A673 (cell line): ENCODE measurements at regions not wholly inside any gene's neighbourhood (a gene's known extent, or its start where the extent isn't known, plus 50 kb on each side); places are given as distances from the start of the nearest gene placed in this dataset.

Experiments used
- BruUV-seq: library from RNA; stranded (reverse); fragments of 400-500 nt; replicated peaks from 2 replicates; lab custom pipeline; 2021; lab: Mats Ljungman, UMichigan
- CTCF ChIA-PET: fragments of 300-600 bp; sonication (Branson Sonifier 250); formaldehyde crosslinking; loops from one replicate; lab custom pipeline; 2022; ENCODE audit warnings: antibody characterized with exemption; lab: Charles Lee
- POLR2A ChIA-PET: fragments of 300-600 bp; sonication (Branson Sonifier 250); formaldehyde crosslinking; loops from one replicate; lab custom pipeline; 2022; ENCODE audit warnings: antibody characterized with exemption; ENCODE audit not compliant: low non-redundant PET; lab: Charles Lee
- DNase-seq: peaks from one replicate; pipeline ENCODE4 v3.0.0-alpha.2; 2015; ENCODE audit warnings: low spot score
- H3K27ac ChIP-seq: fragments of 200-600 bp; sonication (generic); 2 replicates; pipeline ENCODE4 v1.5.1; 2016; ENCODE audit warnings: mixed run types, low read depth, mild to moderate bottlenecking, mixed read lengths, antibody characterized with exemption, low read length; ENCODE audit not compliant: poor library complexity, severe bottlenecking
- H3K27me3 ChIP-seq: fragments of 200-600 bp; sonication (generic); replicated peaks from 2 replicates; pipeline ENCODE4 v1.6.1; 2017; ENCODE audit warnings: mixed run types, low read depth, mild to moderate bottlenecking, mixed read lengths, antibody characterized with exemption, low read length; ENCODE audit not compliant: insufficient read depth, poor library complexity
- H3K36me3 ChIP-seq: fragments of 200-600 bp; sonication (generic); 2 replicates; pipeline ENCODE4 v1.6.1; 2016; ENCODE audit warnings: mixed run types, mild to moderate bottlenecking, mixed read lengths, antibody characterized with exemption, low read length; ENCODE audit not compliant: insufficient read depth, poor library complexity, severe bottlenecking
- H3K4me1 ChIP-seq: fragments of 200-600 bp; sonication (generic); 2 replicates; pipeline ENCODE4 v1.6.1; 2017; ENCODE audit warnings: mixed run types, mild to moderate bottlenecking, mixed read lengths, antibody characterized with exemption, low read length; ENCODE audit not compliant: insufficient read depth, poor library complexity, severe bottlenecking
- H3K4me3 ChIP-seq: fragments of 200-600 bp; sonication (generic); 2 replicates; pipeline ENCODE4 v1.5.1; 2016; ENCODE audit warnings: low read depth, mixed run types, mild to moderate bottlenecking, mixed read lengths, low read length; ENCODE audit not compliant: poor library complexity, severe bottlenecking
- H3K9me3 ChIP-seq: fragments of 200-600 bp; sonication (generic); 2 replicates; pipeline ENCODE4 v1.6.1; 2016; ENCODE audit warnings: mixed run types, low read depth, mild to moderate bottlenecking, mixed read lengths, antibody characterized with exemption, low read length; ENCODE audit not compliant: poor library complexity, severe bottlenecking
- EZH2 ChIP-seq: fragments of 200-600 bp; sonication (generic); IDR thresholded peaks from 2 replicates; pipeline ENCODE4 v1.6.1; 2017; ENCODE audit warnings: borderline replicate concordance, low read depth, mild to moderate bottlenecking, mixed read lengths, antibody characterized with exemption, low read length; ENCODE audit not compliant: poor library complexity, severe bottlenecking
- intact Hi-C: fragments of 100-400 bp; cut with micrococcal nuclease; formaldehyde crosslinking; loops from one replicate; pipeline ENCODE4 v1.10.0; 2022; ENCODE audit not compliant: unreplicated experiment
- TF ChIP-seq, protein P1 (sequence below): fragments of 300-800, 200-600 bp; sonication (generic); conservative IDR thresholded peaks from 2 replicates; pipeline ENCODE4 v1.5.1; 2017; ENCODE audit warnings: low read depth, mild to moderate bottlenecking, antibody characterized with exemption, low read length, moderate library complexity, mixed read lengths

GRCh38 chr16:13331918-13332317, 430.5 kb downstream of the SHISA9 start:
- H3K27me3 ChIP-seq: no peaks in the 10 kb centered on the region
- no peaks in the 10 kb centered on the region for H3K36me3 ChIP-seq
- H3K4me1 ChIP-seq: no peaks in the 10 kb centered on the region
- no peak for TF ChIP-seq EZH2
- TF ChIP-seq, protein P1, sequence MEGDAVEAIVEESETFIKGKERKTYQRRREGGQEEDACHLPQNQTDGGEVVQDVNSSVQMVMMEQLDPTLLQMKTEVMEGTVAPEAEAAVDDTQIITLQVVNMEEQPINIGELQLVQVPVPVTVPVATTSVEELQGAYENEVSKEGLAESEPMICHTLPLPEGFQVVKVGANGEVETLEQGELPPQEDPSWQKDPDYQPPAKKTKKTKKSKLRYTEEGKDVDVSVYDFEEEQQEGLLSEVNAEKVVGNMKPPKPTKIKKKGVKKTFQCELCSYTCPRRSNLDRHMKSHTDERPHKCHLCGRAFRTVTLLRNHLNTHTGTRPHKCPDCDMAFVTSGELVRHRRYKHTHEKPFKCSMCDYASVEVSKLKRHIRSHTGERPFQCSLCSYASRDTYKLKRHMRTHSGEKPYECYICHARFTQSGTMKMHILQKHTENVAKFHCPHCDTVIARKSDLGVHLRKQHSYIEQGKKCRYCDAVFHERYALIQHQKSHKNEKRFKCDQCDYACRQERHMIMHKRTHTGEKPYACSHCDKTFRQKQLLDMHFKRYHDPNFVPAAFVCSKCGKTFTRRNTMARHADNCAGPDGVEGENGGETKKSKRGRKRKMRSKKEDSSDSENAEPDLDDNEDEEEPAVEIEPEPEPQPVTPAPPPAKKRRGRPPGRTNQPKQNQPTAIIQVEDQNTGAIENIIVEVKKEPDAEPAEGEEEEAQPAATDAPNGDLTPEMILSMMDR: no peak
- peaks cover 16% of the 10 kb centered on the region for H3K9me3 ChIP-seq
- CTCF ChIA-PET: no interaction called here
- intact Hi-C loops: no loop called here
- DNase-seq: no peak
- POLR2A ChIA-PET: no interaction called here
- no peak overlapping the region for H3K4me3 ChIP-seq
- no peak overlapping the region for H3K27ac ChIP-seq
- BruUV-seq: no TSS peak

GRCh38 chr16:13332713-13333255, 431.4 kb downstream of the SHISA9 start:
- no peak overlapping the region for H3K4me3 ChIP-seq
- no peak for DNase-seq
- no peaks in the 10 kb centered on the region for H3K36me3 ChIP-seq
- no peaks in the 10 kb centered on the region for H3K4me1 ChIP-seq
- ChIA-PET POLR2A (no interaction called here), CTCF (no interaction called here)
- peaks cover 16% of the 10 kb centered on the region for H3K9me3 ChIP-seq
- no peak for TF ChIP-seq EZH2
- TF ChIP-seq, protein P1: no peak
- intact Hi-C loops: no loop called here
- no peaks in the 10 kb centered on the region for H3K27me3 ChIP-seq
- no TSS peak for BruUV-seq
- no peak overlapping the region for H3K27ac ChIP-seq

DNA sequence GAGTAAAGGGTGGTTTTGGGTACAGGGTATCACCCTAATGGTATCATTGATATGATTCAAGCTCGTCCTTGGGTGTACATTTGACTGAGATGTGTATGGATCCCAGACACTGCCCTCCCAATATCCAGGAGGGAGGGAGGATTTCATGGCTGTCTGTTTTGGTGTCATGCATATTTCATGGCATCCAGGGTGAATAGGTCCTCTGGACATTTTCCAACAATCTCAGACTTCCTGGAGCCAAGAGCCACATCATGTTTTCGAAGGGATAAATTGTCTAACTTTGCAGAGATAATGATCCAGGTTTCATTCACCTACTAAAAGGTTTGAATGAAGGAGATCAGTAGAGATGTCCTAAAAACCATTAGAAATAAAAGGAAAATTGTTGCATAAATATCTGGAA, 431.9 kb downstream of the SHISA9 start:
- H3K9me3 ChIP-seq: peaks cover 16% of the 10 kb centered on the region
- TF ChIP-seq, protein P1: no peak
- TF ChIP-seq EZH2: no peak
- no TSS peak for BruUV-seq
- POLR2A ChIA-PET: no interaction called here
- no peak overlapping the region for H3K27ac ChIP-seq
- H3K4me1 ChIP-seq: no peaks in the 10 kb centered on the region
- no peak overlapping the region for H3K4me3 ChIP-seq
- H3K36me3 ChIP-seq: no peaks in the 10 kb centered on the region
- intact Hi-C loops: no loop called here
- CTCF ChIA-PET: no interaction called here
- DNase-seq: no peak
- no peaks in the 10 kb centered on the region for H3K27me3 ChIP-seq
